ENCODE measurements at regions not wholly inside any gene's neighbourhood (a gene's known extent, or its start where the extent isn't known, plus 50 kb on each side); places are given as distances from the start of the nearest gene placed in this dataset.

DNA sequence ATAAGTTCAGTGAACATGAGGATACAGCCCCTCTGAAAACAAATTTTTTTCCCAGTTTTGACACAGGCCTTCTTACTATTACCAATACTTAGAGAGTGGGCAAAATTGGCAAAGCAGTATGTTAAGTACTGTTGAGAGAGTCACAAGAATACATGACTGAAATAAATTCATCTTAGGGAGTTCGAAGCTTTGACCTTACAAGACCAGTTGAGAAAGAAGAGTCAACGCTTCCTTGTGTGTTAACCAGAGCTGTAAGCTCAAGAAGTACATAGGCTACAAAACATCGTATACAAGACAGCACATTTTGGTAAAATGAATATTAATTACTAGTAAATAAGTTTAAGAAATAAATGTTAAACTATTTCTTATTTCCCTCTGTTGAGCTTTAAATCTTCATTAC lies 164.4 kb upstream of the RORA start:
- no peak overlapping the region for H3K23ac ChIP-seq (ENCODE audit: low read depth, low read length)
- H2BK120ac ChIP-seq (ENCODE audit: low read depth, low read length): no peak overlapping the region
- 20% methylated on average over 1 of the region's 3 CpGs; no CpG with 5 or more reads in 1 of the 2 experiments for WGBS, 2 experiments (ENCODE audit: extremely low coverage in 2 of 2, insufficient read length in 1 of 2)
- H2AFZ ChIP-seq (replicated peaks; ENCODE audit: low read length, poor library complexity): no peak overlapping the region
- ChIA-PET POLR2A (ENCODE audit: unreplicated experiment) (no interaction called here), CTCF (interaction anchor here (1.0 kb wide), 1 partner anchor 23 kb away, joined by 3 read pairs; no protein-coding TSS in a partner anchor)
- H3K56ac ChIP-seq (ENCODE audit: extremely low read depth, insufficient read depth, low read length): no peak overlapping the region
- no peak overlapping the region for H2BK20ac ChIP-seq (ENCODE audit: low read depth, low read length)
- H3K9ac ChIP-seq (ENCODE audit: low read depth, low read length): no peak overlapping the region
- no peak overlapping the region for H3K4ac ChIP-seq (ENCODE audit: low read depth, low read length)
- H3K18ac ChIP-seq (ENCODE audit: low read depth, low read length): no peak overlapping the region
- BruUV-seq (replicated peaks): no TSS peak
- H3K4me1 ChIP-seq (ENCODE audit: control insufficient read depth, insufficient read depth, low read length): no peaks in the 10 kb centered on the region
- H4K5ac ChIP-seq (ENCODE audit: low read depth, low read length): no peak overlapping the region
- H3K9me3 ChIP-seq (ENCODE audit: control insufficient read depth, insufficient read depth, low read length): no peaks in the 10 kb centered on the region
- no peak overlapping the region for H3K4me2 ChIP-seq (ENCODE audit: low read depth, low read length)
- H4K91ac ChIP-seq (ENCODE audit: insufficient read depth, low read depth, low read length): no peak overlapping the region
- intact Hi-C loops (cut with micrococcal nuclease): no loop called here
- no peak overlapping the region for H2AK5ac ChIP-seq (ENCODE audit: low read depth, low read length)
- DNase-seq (no peak), ATAC-seq (ENCODE audit: low read depth) (no peak)
- H4K8ac ChIP-seq (ENCODE audit: low read depth in 2 of 2, low read length in 2 of 2): no peak overlapping the region
- TF ChIP-seq, protein P1, sequence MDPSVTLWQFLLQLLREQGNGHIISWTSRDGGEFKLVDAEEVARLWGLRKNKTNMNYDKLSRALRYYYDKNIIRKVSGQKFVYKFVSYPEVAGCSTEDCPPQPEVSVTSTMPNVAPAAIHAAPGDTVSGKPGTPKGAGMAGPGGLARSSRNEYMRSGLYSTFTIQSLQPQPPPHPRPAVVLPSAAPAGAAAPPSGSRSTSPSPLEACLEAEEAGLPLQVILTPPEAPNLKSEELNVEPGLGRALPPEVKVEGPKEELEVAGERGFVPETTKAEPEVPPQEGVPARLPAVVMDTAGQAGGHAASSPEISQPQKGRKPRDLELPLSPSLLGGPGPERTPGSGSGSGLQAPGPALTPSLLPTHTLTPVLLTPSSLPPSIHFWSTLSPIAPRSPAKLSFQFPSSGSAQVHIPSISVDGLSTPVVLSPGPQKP (IDR thresholded peaks at IDR 0.05; ENCODE audit: borderline replicate concordance, low read depth, low read length): no peak
- TF ChIP-seq CHD1 (IDR thresholded peaks at IDR 0.05; ENCODE audit: low read depth, low read length) (no peak), BHLHE40 (IDR thresholded peaks at IDR 0.05; ENCODE audit: low read depth, low read length) (no peak), SMC3 (IDR thresholded peaks at IDR 0.05; ENCODE audit: low read depth, low read length) (no peak), MAFK (IDR thresholded peaks at IDR 0.05; ENCODE audit: low read depth, low read length) (no peak), POLR2A (IDR thresholded peaks at IDR 0.05; ENCODE audit: low read depth, low read length) (no peak), RFX5 (IDR thresholded peaks at IDR 0.05; ENCODE audit: low read depth, low read length) (no peak), RCOR1 (IDR thresholded peaks at IDR 0.05; ENCODE audit: insufficient replicate concordance, low read length) (no peak), MXI1 (IDR thresholded peaks at IDR 0.05; ENCODE audit: borderline replicate concordance, low read depth, low read length) (no peak), NFE2L2 (IDR thresholded peaks at IDR 0.05; ENCODE audit: low read depth, low read length) (no peak), CEBPB (IDR thresholded peaks at IDR 0.05; ENCODE audit: low read depth, low read length) (no peak), MAZ (IDR thresholded peaks at IDR 0.05; ENCODE audit: borderline replicate concordance, low read depth, low read length) (no peak), FOS (IDR thresholded peaks at IDR 0.05; ENCODE audit: low read depth, low read length) (no peak), RAD21 (IDR thresholded peaks at IDR 0.05; ENCODE audit: low read length) (no peak)
- TF ChIP-seq, protein P2, sequence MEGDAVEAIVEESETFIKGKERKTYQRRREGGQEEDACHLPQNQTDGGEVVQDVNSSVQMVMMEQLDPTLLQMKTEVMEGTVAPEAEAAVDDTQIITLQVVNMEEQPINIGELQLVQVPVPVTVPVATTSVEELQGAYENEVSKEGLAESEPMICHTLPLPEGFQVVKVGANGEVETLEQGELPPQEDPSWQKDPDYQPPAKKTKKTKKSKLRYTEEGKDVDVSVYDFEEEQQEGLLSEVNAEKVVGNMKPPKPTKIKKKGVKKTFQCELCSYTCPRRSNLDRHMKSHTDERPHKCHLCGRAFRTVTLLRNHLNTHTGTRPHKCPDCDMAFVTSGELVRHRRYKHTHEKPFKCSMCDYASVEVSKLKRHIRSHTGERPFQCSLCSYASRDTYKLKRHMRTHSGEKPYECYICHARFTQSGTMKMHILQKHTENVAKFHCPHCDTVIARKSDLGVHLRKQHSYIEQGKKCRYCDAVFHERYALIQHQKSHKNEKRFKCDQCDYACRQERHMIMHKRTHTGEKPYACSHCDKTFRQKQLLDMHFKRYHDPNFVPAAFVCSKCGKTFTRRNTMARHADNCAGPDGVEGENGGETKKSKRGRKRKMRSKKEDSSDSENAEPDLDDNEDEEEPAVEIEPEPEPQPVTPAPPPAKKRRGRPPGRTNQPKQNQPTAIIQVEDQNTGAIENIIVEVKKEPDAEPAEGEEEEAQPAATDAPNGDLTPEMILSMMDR (conservative IDR thresholded peaks at IDR 0.05; ENCODE audit: low read depth, low read length): no peak
- TF ChIP-seq, protein P3, sequence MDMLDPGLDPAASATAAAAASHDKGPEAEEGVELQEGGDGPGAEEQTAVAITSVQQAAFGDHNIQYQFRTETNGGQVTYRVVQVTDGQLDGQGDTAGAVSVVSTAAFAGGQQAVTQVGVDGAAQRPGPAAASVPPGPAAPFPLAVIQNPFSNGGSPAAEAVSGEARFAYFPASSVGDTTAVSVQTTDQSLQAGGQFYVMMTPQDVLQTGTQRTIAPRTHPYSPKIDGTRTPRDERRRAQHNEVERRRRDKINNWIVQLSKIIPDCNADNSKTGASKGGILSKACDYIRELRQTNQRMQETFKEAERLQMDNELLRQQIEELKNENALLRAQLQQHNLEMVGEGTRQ (IDR thresholded peaks at IDR 0.05; ENCODE audit: low read depth, low read length): no peak
- in situ Hi-C loops (cut with MboI; ENCODE audit: low sequenced_read_pairs): no loop called here
- no peak overlapping the region for H3K14ac ChIP-seq (replicated peaks; ENCODE audit: low read depth, low read length)
- H3K36me3 ChIP-seq (ENCODE audit: control insufficient read depth, insufficient read depth, low read length): no peaks in the 10 kb centered on the region
- H3K9me1 ChIP-seq (ENCODE audit: insufficient read depth, low read length): no peaks in the 10 kb centered on the region
- no peaks in the 10 kb centered on the region for H3K27me3 ChIP-seq (ENCODE audit: control insufficient read depth, insufficient read depth, low read length)
- no peak overlapping the region for H2BK5ac ChIP-seq (ENCODE audit: low read depth, low read length, poor library complexity, severe bottlenecking)
- no peaks in the 10 kb centered on the region for H4K20me1 ChIP-seq (ENCODE audit: insufficient read depth, low read length)
- no peak overlapping the region for H3K4me3 ChIP-seq (ENCODE audit: insufficient read depth, low read depth, low read length)
- no peak overlapping the region for H3K27ac ChIP-seq (ENCODE audit: insufficient read depth, low read length)
- H2BK15ac ChIP-seq (ENCODE audit: low read depth, low read length): no peak overlapping the region
- no peaks in the 10 kb centered on the region for H3K79me1 ChIP-seq (ENCODE audit: low read depth in 1 of 2, low read length in 2 of 2)
- no peak overlapping the region for H2AK9ac ChIP-seq (replicated peaks; ENCODE audit: low read depth, low read length, poor library complexity)
- dilution Hi-C loops (cut with HindIII; ENCODE audit: low sequenced_read_pairs, unreplicated experiment): no loop called here
